HepG2 (cell line): ENCODE measurements at regions not wholly inside any gene's neighbourhood (a gene's known extent, or its start where the extent isn't known, plus 50 kb on each side); places are given as distances from the start of the nearest gene placed in this dataset.

ENCODE experiments used
- FOSL1 ChIP-seq: sonication (generic); formaldehyde crosslinking; IDR thresholded peaks from 2 replicates; pipeline ENCODE4 v1.9.0; 2021; ENCODE audit warnings: missing genetic modification reagents, borderline replicate concordance
- HNRNPK ChIP-seq: fragments of 200-400 bp; formaldehyde crosslinking; IDR thresholded peaks from 2 replicates; pipeline ENCODE4 v1.6.1; 2018; ENCODE audit warnings: low read length, low read depth, moderate library complexity, mild to moderate bottlenecking; ENCODE audit not compliant: poor library complexity, severe bottlenecking
- KLF16 ChIP-seq, 2 experiments: sonication (generic) in 1 of 2; formaldehyde crosslinking in 1 of 2; IDR thresholded peaks; 2 replicates each; pipeline versions ENCODE4 v1.6.1 to v1.8.0; 2016 to 2023; ENCODE audit warnings: missing genetic modification reagents in 2 of 2, missing compliant biosample characterization in 1 of 2
- MIER3 ChIP-seq: IDR thresholded peaks from 2 replicates; pipeline ENCODE4 v1.6.1; 2016; ENCODE audit warnings: missing compliant biosample characterization, borderline replicate concordance
- MXI1 ChIP-seq: IDR thresholded peaks from 3 replicates; pipeline ENCODE4 v1.6.1; 2012; ENCODE audit warnings: low read depth, low read length, inconsistent platforms, borderline replicate concordance
- POLR2A ChIP-seq, 2 experiments: IDR thresholded peaks; 2 replicates each; pipeline ENCODE4 v1.6.1; 2011; ENCODE audit warnings: low read depth in 2 of 2, low read length in 2 of 2, mild to moderate bottlenecking in 1 of 2, moderate library complexity in 1 of 2; ENCODE audit not compliant: insufficient read depth in 1 of 2
- ZFY ChIP-seq: sonication (generic); formaldehyde crosslinking; IDR thresholded peaks from 2 replicates; pipeline ENCODE4 v1.4.0; 2020; ENCODE audit warnings: missing genetic modification reagents
- ZNF660 ChIP-seq: sonication (generic); formaldehyde crosslinking; IDR thresholded peaks from 2 replicates; pipeline ENCODE4 v1.5.1; 2020; ENCODE audit warnings: mild to moderate bottlenecking, low read depth, missing genetic modification reagents, borderline replicate concordance
- TF ChIP-seq, protein P1 (sequence below), 2 experiments: sonication (generic) in 1 of 2; formaldehyde crosslinking in 1 of 2; IDR thresholded peaks; 2 replicates each; pipeline versions ENCODE4 v1.4.0 to v1.6.1; 2018 to 2020; ENCODE audit warnings: missing genetic modification reagents in 2 of 2, borderline replicate concordance in 1 of 2, low read depth in 1 of 2, mild to moderate bottlenecking in 1 of 2, missing biosample characterization in 1 of 2
- TF ChIP-seq, protein P2 (sequence below): sonication (generic); formaldehyde crosslinking; IDR thresholded peaks from 2 replicates; pipeline ENCODE4 v1.5.0; 2020; ENCODE audit warnings: mild to moderate bottlenecking, missing genetic modification reagents, moderate library complexity
- TF ChIP-seq, protein P3 (sequence below), 2 experiments: sonication (generic) in 1 of 2; formaldehyde crosslinking in 1 of 2; IDR thresholded peaks; 2 replicates each; pipeline versions ENCODE4 v1.5.1 to v1.6.1; 2011 to 2020; ENCODE audit warnings: borderline replicate concordance in 1 of 2, low read depth in 1 of 2, low read length in 1 of 2, mild to moderate bottlenecking in 1 of 2, missing genetic modification reagents in 1 of 2, moderate library complexity in 1 of 2

DNA sequence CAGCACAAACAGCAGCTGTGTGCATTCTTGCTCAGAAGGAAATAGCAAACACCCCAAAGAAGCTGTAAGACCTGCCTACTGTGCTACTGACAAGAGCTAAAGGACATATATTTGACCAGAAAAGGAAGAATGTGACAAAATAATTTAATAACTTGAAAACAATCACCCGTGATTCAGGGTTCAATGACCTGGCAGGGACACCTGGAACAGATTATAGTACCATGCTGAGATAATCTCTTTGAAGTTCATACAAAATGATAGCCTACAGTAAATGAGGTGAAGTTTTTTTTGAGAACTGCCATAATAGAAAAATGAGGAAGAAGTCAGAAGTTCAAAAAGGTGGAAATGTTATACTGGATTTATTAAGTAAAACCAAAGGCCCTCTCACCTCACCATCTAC is 324.8 kb upstream of the GULP1 start:
- TF ChIP-seq, protein P1, sequence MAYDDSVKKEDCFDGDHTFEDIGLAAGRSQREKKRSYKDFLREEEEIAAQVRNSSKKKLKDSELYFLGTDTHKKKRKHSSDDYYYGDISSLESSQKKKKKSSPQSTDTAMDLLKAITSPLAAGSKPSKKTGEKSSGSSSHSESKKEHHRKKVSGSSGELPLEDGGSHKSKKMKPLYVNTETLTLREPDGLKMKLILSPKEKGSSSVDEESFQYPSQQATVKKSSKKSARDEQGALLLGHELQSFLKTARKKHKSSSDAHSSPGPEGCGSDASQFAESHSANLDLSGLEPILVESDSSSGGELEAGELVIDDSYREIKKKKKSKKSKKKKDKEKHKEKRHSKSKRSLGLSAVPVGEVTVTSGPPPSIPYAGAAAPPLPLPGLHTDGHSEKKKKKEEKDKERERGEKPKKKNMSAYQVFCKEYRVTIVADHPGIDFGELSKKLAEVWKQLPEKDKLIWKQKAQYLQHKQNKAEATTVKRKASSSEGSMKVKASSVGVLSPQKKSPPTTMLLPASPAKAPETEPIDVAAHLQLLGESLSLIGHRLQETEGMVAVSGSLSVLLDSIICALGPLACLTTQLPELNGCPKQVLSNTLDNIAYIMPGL (CRISPR knock-in tag; IDR thresholded peaks at IDR 0.05; ENCODE audit: borderline replicate concordance in 1 of 2, low read depth in 1 of 2) = no peak
- TF ChIP-seq HNRNPK (no peak), ZNF660 (CRISPR knock-in tag) (no peak), ZFY (CRISPR knock-in tag) (no peak), MIER3 (no peak), KLF16 (CRISPR knock-in tag; IDR thresholded peaks at IDR 0.05) (no peak), FOSL1 (CRISPR knock-in tag) (no peak), POLR2A (IDR thresholded peaks at IDR 0.05; ENCODE audit: insufficient read depth in 1 of 2, low read depth in 2 of 2, low read length in 2 of 2) (no peak), MXI1 (no peak)
- TF ChIP-seq, protein P2, sequence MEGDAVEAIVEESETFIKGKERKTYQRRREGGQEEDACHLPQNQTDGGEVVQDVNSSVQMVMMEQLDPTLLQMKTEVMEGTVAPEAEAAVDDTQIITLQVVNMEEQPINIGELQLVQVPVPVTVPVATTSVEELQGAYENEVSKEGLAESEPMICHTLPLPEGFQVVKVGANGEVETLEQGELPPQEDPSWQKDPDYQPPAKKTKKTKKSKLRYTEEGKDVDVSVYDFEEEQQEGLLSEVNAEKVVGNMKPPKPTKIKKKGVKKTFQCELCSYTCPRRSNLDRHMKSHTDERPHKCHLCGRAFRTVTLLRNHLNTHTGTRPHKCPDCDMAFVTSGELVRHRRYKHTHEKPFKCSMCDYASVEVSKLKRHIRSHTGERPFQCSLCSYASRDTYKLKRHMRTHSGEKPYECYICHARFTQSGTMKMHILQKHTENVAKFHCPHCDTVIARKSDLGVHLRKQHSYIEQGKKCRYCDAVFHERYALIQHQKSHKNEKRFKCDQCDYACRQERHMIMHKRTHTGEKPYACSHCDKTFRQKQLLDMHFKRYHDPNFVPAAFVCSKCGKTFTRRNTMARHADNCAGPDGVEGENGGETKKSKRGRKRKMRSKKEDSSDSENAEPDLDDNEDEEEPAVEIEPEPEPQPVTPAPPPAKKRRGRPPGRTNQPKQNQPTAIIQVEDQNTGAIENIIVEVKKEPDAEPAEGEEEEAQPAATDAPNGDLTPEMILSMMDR (CRISPR knock-in tag) = no peak
- TF ChIP-seq, protein P3, sequence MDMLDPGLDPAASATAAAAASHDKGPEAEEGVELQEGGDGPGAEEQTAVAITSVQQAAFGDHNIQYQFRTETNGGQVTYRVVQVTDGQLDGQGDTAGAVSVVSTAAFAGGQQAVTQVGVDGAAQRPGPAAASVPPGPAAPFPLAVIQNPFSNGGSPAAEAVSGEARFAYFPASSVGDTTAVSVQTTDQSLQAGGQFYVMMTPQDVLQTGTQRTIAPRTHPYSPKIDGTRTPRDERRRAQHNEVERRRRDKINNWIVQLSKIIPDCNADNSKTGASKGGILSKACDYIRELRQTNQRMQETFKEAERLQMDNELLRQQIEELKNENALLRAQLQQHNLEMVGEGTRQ (IDR thresholded peaks at IDR 0.05; ENCODE audit: low read depth, low read length) = no peak
- TF ChIP-seq, protein P3 (CRISPR knock-in tag; IDR thresholded peaks at IDR 0.05; ENCODE audit: borderline replicate concordance) = no peak
